ENCODE measurements at regions not wholly inside any gene's neighbourhood (a gene's known extent, or its start where the extent isn't known, plus 50 kb on each side); places are given as distances from the start of the nearest gene placed in this dataset.

DNA sequence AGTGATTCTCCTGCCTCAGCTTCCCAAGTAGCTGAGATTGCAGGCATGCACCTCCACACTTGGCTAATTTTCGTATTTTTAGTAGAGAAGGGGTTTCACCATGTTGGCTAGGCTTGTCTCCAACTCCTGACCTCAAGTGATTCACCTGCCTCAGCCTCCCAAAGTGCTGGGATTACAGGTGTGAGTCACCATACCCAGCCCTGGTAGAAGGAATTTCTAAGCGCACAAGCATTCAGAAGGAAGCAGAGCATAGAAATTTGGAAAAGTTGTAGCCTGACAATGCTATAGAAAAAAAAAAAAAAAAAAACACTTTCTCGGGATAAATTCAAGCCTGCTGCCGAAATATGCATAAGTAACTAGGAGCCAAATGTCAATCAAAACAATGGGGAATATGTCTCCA, 249.4 kb downstream of the GRB14 start:
- no peak overlapping the region for H2AFZ ChIP-seq (ENCODE audit: low read depth, low read length)
- no TSS peak for BruUV-seq (replicated peaks)
- no peak for TF ChIP-seq FOS (IDR thresholded peaks at IDR 0.05; ENCODE audit: borderline replicate concordance, insufficient read depth, low read length)
- TF ChIP-seq, protein P1, sequence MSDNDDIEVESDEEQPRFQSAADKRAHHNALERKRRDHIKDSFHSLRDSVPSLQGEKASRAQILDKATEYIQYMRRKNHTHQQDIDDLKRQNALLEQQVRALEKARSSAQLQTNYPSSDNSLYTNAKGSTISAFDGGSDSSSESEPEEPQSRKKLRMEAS (IDR thresholded peaks at IDR 0.05; ENCODE audit: insufficient read depth, insufficient read length) = no peak
- no peak for TF ChIP-seq POLR2A (IDR thresholded peaks at IDR 0.05; ENCODE audit: low read depth, low read length)
- TF ChIP-seq POLR2AphosphoS5 (IDR thresholded peaks at IDR 0.05; ENCODE audit: insufficient read depth, low read depth, low read length) = no peak
- no peak for TF ChIP-seq JUN (IDR thresholded peaks at IDR 0.05; ENCODE audit: borderline replicate concordance, insufficient read depth, insufficient read length, low read depth)
- TF ChIP-seq, protein P2, sequence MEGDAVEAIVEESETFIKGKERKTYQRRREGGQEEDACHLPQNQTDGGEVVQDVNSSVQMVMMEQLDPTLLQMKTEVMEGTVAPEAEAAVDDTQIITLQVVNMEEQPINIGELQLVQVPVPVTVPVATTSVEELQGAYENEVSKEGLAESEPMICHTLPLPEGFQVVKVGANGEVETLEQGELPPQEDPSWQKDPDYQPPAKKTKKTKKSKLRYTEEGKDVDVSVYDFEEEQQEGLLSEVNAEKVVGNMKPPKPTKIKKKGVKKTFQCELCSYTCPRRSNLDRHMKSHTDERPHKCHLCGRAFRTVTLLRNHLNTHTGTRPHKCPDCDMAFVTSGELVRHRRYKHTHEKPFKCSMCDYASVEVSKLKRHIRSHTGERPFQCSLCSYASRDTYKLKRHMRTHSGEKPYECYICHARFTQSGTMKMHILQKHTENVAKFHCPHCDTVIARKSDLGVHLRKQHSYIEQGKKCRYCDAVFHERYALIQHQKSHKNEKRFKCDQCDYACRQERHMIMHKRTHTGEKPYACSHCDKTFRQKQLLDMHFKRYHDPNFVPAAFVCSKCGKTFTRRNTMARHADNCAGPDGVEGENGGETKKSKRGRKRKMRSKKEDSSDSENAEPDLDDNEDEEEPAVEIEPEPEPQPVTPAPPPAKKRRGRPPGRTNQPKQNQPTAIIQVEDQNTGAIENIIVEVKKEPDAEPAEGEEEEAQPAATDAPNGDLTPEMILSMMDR (IDR thresholded peaks at IDR 0.05; ENCODE audit: extremely low read depth in 1 of 2, insufficient read depth in 1 of 2, low read depth in 1 of 2, low read length in 2 of 2) = no peak
- no peak for TF ChIP-seq EZH2 (IDR thresholded peaks at IDR 0.05; ENCODE audit: borderline replicate concordance, low read depth, low read length, severe bottlenecking)
- TF ChIP-seq MYC (IDR thresholded peaks at IDR 0.05; ENCODE audit: low read depth, low read length) = no peak
- FAIRE-seq = no peak
- dilution Hi-C loops (cut with MboI; ENCODE audit: extremely low pct_ligation_motif_present, low sequenced_read_pairs) (no loop called here), intact Hi-C loops (cut with micrococcal nuclease) (no loop called here)
- no peaks in the 10 kb centered on the region for H3K9me1 ChIP-seq (replicated peaks; ENCODE audit: control insufficient read depth, extremely low read depth, insufficient read depth, low read length)
- H3K9me3 ChIP-seq (replicated peaks; ENCODE audit: control insufficient read depth, insufficient read depth, low read length) = no peaks in the 10 kb centered on the region
- no peaks in the 10 kb centered on the region for H3K27me3 ChIP-seq (ENCODE audit: control insufficient read depth in 2 of 2, insufficient read depth in 2 of 2, low read length in 2 of 2)
- no peaks in the 10 kb centered on the region for H3K36me3 ChIP-seq (ENCODE audit: control insufficient read depth in 2 of 2, extremely low read depth in 1 of 2, insufficient read depth in 2 of 2, low read length in 2 of 2)
- DNase-seq (ENCODE audit: low read depth, low spot score) = no peak
- POLR2A ChIA-PET = no interaction called here
- no peaks in the 10 kb centered on the region for H3K4me1 ChIP-seq (ENCODE audit: control insufficient read depth, extremely low read depth, insufficient read depth, low read length)
- CTCF ChIA-PET = no interaction called here
- no peak overlapping the region for H3K27ac ChIP-seq (ENCODE audit: insufficient read depth, low read depth, low read length)
- no peaks in the 10 kb centered on the region for H3K79me2 ChIP-seq (ENCODE audit: control insufficient read depth, insufficient read depth, low read length)
- no peak overlapping the region for H3K4me3 ChIP-seq (replicated peaks in 1 of 3; ENCODE audit: insufficient read depth in 1 of 3, low read depth in 1 of 3, low read length in 3 of 3)
- no peak overlapping the region for H3K9ac ChIP-seq (replicated peaks; ENCODE audit: extremely low read depth, insufficient read depth, low read length)
- no peak overlapping the region for H3K4me2 ChIP-seq (ENCODE audit: insufficient read depth, low read length)
- H4K20me1 ChIP-seq (replicated peaks; ENCODE audit: control insufficient read depth, extremely low read depth, insufficient read depth, low read length) = no peaks in the 10 kb centered on the region

Measured in endothelial cell of umbilical vein (primary cell).